MM.1S (cell line): ENCODE measurements at regions not wholly inside any gene's neighbourhood (a gene's known extent, or its start where the extent isn't known, plus 50 kb on each side); places are given as distances from the start of the nearest gene placed in this dataset.

Experiments
- DNase-seq: peaks from one replicate; pipeline ENCODE4 v3.0.0-alpha.2; 2015
- H2AFZ ChIP-seq: fragments of 300-600 bp; sonication (generic); 2 replicates; pipeline ENCODE4 v1.6.0; 2016; ENCODE audit warnings: antibody characterized with exemption, low read length
- H3F3A ChIP-seq: fragments of 300-600 bp; sonication (generic); 2 replicates; pipeline ENCODE4 v1.6.1; 2016; ENCODE audit warnings: mild to moderate bottlenecking, antibody characterized with exemption, low read length, moderate library complexity, mixed read lengths; ENCODE audit not compliant: insufficient read depth
- H3K27ac ChIP-seq: fragments of 300-600 bp; sonication (generic); 2 replicates; pipeline ENCODE4 v1.5.1; 2016; ENCODE audit warnings: mild to moderate bottlenecking, low read length
- H3K27me3 ChIP-seq: fragments of 300-600 bp; sonication (generic); replicated peaks from 2 replicates; pipeline ENCODE4 v1.6.0; 2016; ENCODE audit warnings: low read length; ENCODE audit not compliant: insufficient read depth
- H3K36me3 ChIP-seq: fragments of 300-600 bp; sonication (generic); replicated peaks from 2 replicates; pipeline ENCODE4 v1.6.1; 2016; ENCODE audit warnings: mild to moderate bottlenecking, low read length, mixed read lengths; ENCODE audit not compliant: insufficient read depth
- H3K4me1 ChIP-seq: fragments of 300-600 bp; sonication (generic); 2 replicates; pipeline ENCODE4 v1.6.1; 2016; ENCODE audit warnings: low read length, mixed read lengths
- H3K4me2 ChIP-seq: fragments of 300-600 bp; sonication (generic); 2 replicates; pipeline ENCODE4 v1.6.0; 2016; ENCODE audit warnings: low read depth, low read length
- H3K4me3 ChIP-seq: fragments of 300-600 bp; sonication (generic); 2 replicates; pipeline ENCODE4 v1.5.1; 2016; ENCODE audit warnings: low read length, mixed read lengths
- H3K79me2 ChIP-seq: fragments of 300-600 bp; sonication (generic); 2 replicates; pipeline ENCODE4 v1.6.1; 2016; ENCODE audit warnings: mixed run types, low read length, mixed read lengths
- H3K9ac ChIP-seq: fragments of 300-600 bp; sonication (generic); 2 replicates; pipeline ENCODE4 v1.6.1; 2016; ENCODE audit warnings: low read length, mixed read lengths
- H3K9me2 ChIP-seq: fragments of 300-600 bp; sonication (generic); replicated peaks from 2 replicates; pipeline ENCODE4 v1.6.1; 2016; ENCODE audit warnings: mild to moderate bottlenecking, low read length, mixed read lengths; ENCODE audit not compliant: insufficient read depth
- H3K9me3 ChIP-seq: fragments of 300-600 bp; sonication (generic); replicated peaks from 2 replicates; pipeline ENCODE4 v1.6.1; 2016; ENCODE audit warnings: mild to moderate bottlenecking, low read length, mixed read lengths; ENCODE audit not compliant: insufficient read depth
- H4K20me1 ChIP-seq: fragments of 300-600 bp; sonication (generic); 2 replicates; pipeline ENCODE4 v1.6.1; 2016; ENCODE audit warnings: mild to moderate bottlenecking, low read length, moderate library complexity, mixed read lengths; ENCODE audit not compliant: insufficient read depth
- CTCF ChIP-seq: fragments of 300-600 bp; sonication (generic); IDR thresholded peaks from 2 replicates; pipeline ENCODE4 v1.5.1; 2016; ENCODE audit warnings: antibody characterized with exemption, low read length, mixed read lengths
- EZH2 ChIP-seq: fragments of 300-600 bp; sonication (generic); optimal IDR thresholded peaks from 2 replicates; pipeline ENCODE3; 2017; ENCODE audit warnings: low read depth, mild to moderate bottlenecking, antibody characterized with exemption, low read length, mixed read lengths
- EZH2phosphoT487 ChIP-seq: fragments of 300-600 bp; sonication (generic); IDR thresholded peaks from 2 replicates; pipeline ENCODE4 v1.6.1; 2018; ENCODE audit warnings: antibody characterized with exemption, low read length

- Histone ChIP-seq H3K27ac (no peak overlapping the region), H3K9me2 (no peaks in the 10 kb centered on the region), H3K4me1 (no peaks in the 10 kb centered on the region), H3K27me3 (no peaks in the 10 kb centered on the region), H3K36me3 (no peaks in the 10 kb centered on the region), H2AFZ (no peak overlapping the region), H4K20me1 (no peaks in the 10 kb centered on the region), H3K9me3 (no peaks in the 10 kb centered on the region), H3F3A (no peaks in the 10 kb centered on the region), H3K4me3 (no peak overlapping the region), H3K9ac (no peak overlapping the region), H3K4me2 (no peak overlapping the region), H3K79me2 (no peaks in the 10 kb centered on the region)
- no peak for DNase-seq
- no peak for TF ChIP-seq EZH2phosphoT487
- TF ChIP-seq CTCF: no peak
- TF ChIP-seq EZH2: no peak
These were observed 1447.7 kb downstream of the RPA4 start for GRCh38 chrX:98331407-98331806.

- no peak overlapping the region for H3K4me2 ChIP-seq
- no peak overlapping the region for H2AFZ ChIP-seq
- no peak for TF ChIP-seq CTCF
- TF ChIP-seq EZH2phosphoT487: no peak
- TF ChIP-seq EZH2: no peak
- H3K27ac ChIP-seq: no peak overlapping the region
- no peaks in the 10 kb centered on the region for H3F3A ChIP-seq
- H3K9me3 ChIP-seq: no peaks in the 10 kb centered on the region
- H3K79me2 ChIP-seq: no peaks in the 10 kb centered on the region
- H3K9ac ChIP-seq: no peak overlapping the region
- no peak for DNase-seq
- no peaks in the 10 kb centered on the region for H3K36me3 ChIP-seq
- no peaks in the 10 kb centered on the region for H3K9me2 ChIP-seq
- H4K20me1 ChIP-seq: no peaks in the 10 kb centered on the region
- no peaks in the 10 kb centered on the region for H3K27me3 ChIP-seq
- no peaks in the 10 kb centered on the region for H3K4me1 ChIP-seq
- H3K4me3 ChIP-seq: no peak overlapping the region
These were observed 1454.8 kb downstream of the RPA4 start for GRCh38 chrX:98338544-98338943.

- TF ChIP-seq CTCF (no peak), EZH2phosphoT487 (no peak), EZH2 (no peak)
- H3K27ac ChIP-seq: no peak overlapping the region
These were observed 1467.2 kb downstream of the RPA4 start for GRCh38 chrX:98350940-98351339.

More at GRCh38 chrX:98350940-98351339, 1467.2 kb downstream of the RPA4 start:
- no peak overlapping the region for H2AFZ ChIP-seq
- DNase-seq: no peak
- no peaks in the 10 kb centered on the region for H3K79me2 ChIP-seq
- no peaks in the 10 kb centered on the region for H3K9me2 ChIP-seq
- H3K9ac ChIP-seq: no peak overlapping the region
- H3K36me3 ChIP-seq: no peaks in the 10 kb centered on the region
- H3K4me2 ChIP-seq: no peak overlapping the region
- H4K20me1 ChIP-seq: no peaks in the 10 kb centered on the region
- no peaks in the 10 kb centered on the region for H3K4me1 ChIP-seq
- H3K9me3 ChIP-seq: no peaks in the 10 kb centered on the region
- H3K27me3 ChIP-seq: no peaks in the 10 kb centered on the region
- H3K4me3 ChIP-seq: no peak overlapping the region
- H3F3A ChIP-seq: no peaks in the 10 kb centered on the region
